ENCODE measurements at regions not wholly inside any gene's neighbourhood (a gene's known extent, or its start where the extent isn't known, plus 50 kb on each side); places are given as distances from the start of the nearest gene placed in this dataset.

- DNase-seq (ENCODE audit: low read depth in 1 of 2, low spot score in 1 of 2), result no peak
- H3K9me3 ChIP-seq (ENCODE audit: low read depth), result no peaks in the 10 kb centered on the region
- peaks cover 25% of the 10 kb centered on the region for H3K27me3 ChIP-seq
- no peaks in the 10 kb centered on the region for H3K36me3 ChIP-seq
- no peak overlapping the region for H3K27ac ChIP-seq
- TF ChIP-seq CTCF (IDR thresholded peaks at IDR 0.05; ENCODE audit: low read depth, low read length), result no peak
- peaks cover 9% of the 10 kb centered on the region for H3K4me1 ChIP-seq (ENCODE audit: low read depth)
- no peak overlapping the region for H3K4me3 ChIP-seq
These were observed 99.6 kb upstream of the PDE3A start for GRCh38 chr12:20268771-20269170.

- Histone ChIP-seq H3K9me3 (ENCODE audit: low read depth) (no peaks in the 10 kb centered on the region), H3K4me3 (no peak overlapping the region), H3K36me3 (no peaks in the 10 kb centered on the region), H3K4me1 (ENCODE audit: low read depth) (peaks cover 4% of the 10 kb centered on the region), H3K27me3 (peaks cover 25% of the 10 kb centered on the region), H3K27ac (no peak overlapping the region)
- DNase-seq (ENCODE audit: low read depth in 1 of 2, low spot score in 1 of 2), result no peak
- TF ChIP-seq CTCF (IDR thresholded peaks at IDR 0.05; ENCODE audit: low read depth, low read length), result no peak
These were observed 98.8 kb upstream of the PDE3A start for GRCh38 chr12:20269337-20270067.

GRCh38 chr12:20270557-20270956, 97.8 kb upstream of the PDE3A start:
- no peak for TF ChIP-seq CTCF (IDR thresholded peaks at IDR 0.05; ENCODE audit: low read depth, low read length)
- no peak for DNase-seq (ENCODE audit: low read depth in 1 of 2, low spot score in 1 of 2)
- Histone ChIP-seq H3K27ac (no peak overlapping the region), H3K4me3 (no peak overlapping the region), H3K9me3 (ENCODE audit: low read depth) (no peaks in the 10 kb centered on the region), H3K27me3 (peaks cover 25% of the 10 kb centered on the region), H3K36me3 (no peaks in the 10 kb centered on the region), H3K4me1 (ENCODE audit: low read depth) (peaks cover 2% of the 10 kb centered on the region)

- no peak overlapping the region for H3K27ac ChIP-seq
- TF ChIP-seq CTCF (IDR thresholded peaks at IDR 0.05; ENCODE audit: low read depth, low read length), result no peak
- DNase-seq (ENCODE audit: low read depth in 1 of 2, low spot score in 1 of 2), result no peak
- peaks cover 25% of the 10 kb centered on the region for H3K27me3 ChIP-seq
- H3K9me3 ChIP-seq (ENCODE audit: low read depth), result no peaks in the 10 kb centered on the region
- H3K4me3 ChIP-seq, result no peak overlapping the region
- no peaks in the 10 kb centered on the region for H3K36me3 ChIP-seq
- H3K4me1 ChIP-seq (ENCODE audit: low read depth), result peaks cover 2% of the 10 kb centered on the region
These were observed 96.2 kb upstream of the PDE3A start for GRCh38 chr12:20272161-20272560.

- DNase-seq (ENCODE audit: low read depth in 1 of 2, low spot score in 1 of 2), result peak in 1 of 2 donors; percentile 59
- Histone ChIP-seq H3K27ac (no peak overlapping the region), H3K9me3 (ENCODE audit: low read depth) (no peaks in the 10 kb centered on the region), H3K4me3 (no peak overlapping the region), H3K4me1 (ENCODE audit: low read depth) (peaks cover 2% of the 10 kb centered on the region), H3K36me3 (no peaks in the 10 kb centered on the region), H3K27me3 (peaks cover 25% of the 10 kb centered on the region)
- TF ChIP-seq CTCF (IDR thresholded peaks at IDR 0.05; ENCODE audit: low read depth, low read length), result no peak
These were observed 95.5 kb upstream of the PDE3A start for GRCh38 chr12:20272801-20273200.

All from cardiac muscle cell (in vitro differentiated cells and primary cell).